Stimulated activated naive CD8-positive, alpha-beta T cell treated with anti-CD3 and anti-CD28 coated beads, Interleukin-15, Interleukin-2, amounts not matched to agents 100 ng/mL and 50 ng/mL, for 24 hours (primary cell): ENCODE measurements at regions not wholly inside any gene's neighbourhood (a gene's known extent, or its start where the extent isn't known, plus 50 kb on each side); places are given as distances from the start of the nearest gene placed in this dataset.
"Not testable (repeated sequence)": the region's sequence is repeated elsewhere in the genome, so short reads cannot be mapped to it uniquely, and the experiment has no call there.

ENCODE experiments used
- H3K27ac Mint-ChIP-seq: one replicate; pipeline ENCODE4 v1.8.0; 2021; ENCODE audit warnings: mild to moderate bottlenecking, mixed read lengths
- H3K27me3 Mint-ChIP-seq: one replicate; pipeline ENCODE4 v1.8.0; 2021; ENCODE audit warnings: mixed read lengths
- H3K36me3 Mint-ChIP-seq: one replicate; pipeline ENCODE4 v1.8.0; 2021; ENCODE audit warnings: low read depth, mixed read lengths
- H3K4me1 Mint-ChIP-seq: one replicate; pipeline ENCODE4 v1.8.0; 2021; ENCODE audit warnings: low read depth, mixed read lengths
- H3K4me3 Mint-ChIP-seq: one replicate; pipeline ENCODE4 v1.8.0; 2021; ENCODE audit warnings: mild to moderate bottlenecking, mixed read lengths
- H3K9me3 Mint-ChIP-seq: one replicate; pipeline ENCODE4 v1.8.0; 2021; ENCODE audit warnings: mixed read lengths

DNA sequence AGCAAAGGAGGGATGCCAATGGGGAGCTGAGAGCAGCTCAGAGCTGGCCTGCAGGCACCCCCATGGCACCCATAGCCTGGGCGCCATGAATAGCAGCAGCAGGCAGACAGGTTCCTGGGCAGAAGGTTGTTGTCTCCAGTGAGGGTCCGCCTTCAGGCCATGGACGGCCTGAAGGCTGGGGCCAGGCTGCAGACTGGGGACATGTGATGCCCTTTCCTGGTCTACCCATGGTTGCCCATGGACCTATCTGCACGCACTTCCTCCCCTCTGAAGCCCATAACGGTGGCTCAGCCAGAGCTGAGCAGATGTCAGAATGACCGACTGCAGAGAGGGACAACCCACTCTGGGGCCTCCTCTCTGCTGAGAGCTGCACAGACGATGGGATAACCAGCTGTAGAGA is 256.8 kb downstream of the PLOD2 start:
- Mint-ChIP-seq H3K36me3 (no peaks in the 10 kb centered on the region), H3K4me3 (no peak overlapping the region), H3K27ac (no peak overlapping the region), H3K9me3 (no peaks in the 10 kb centered on the region), H3K27me3 (no peaks in the 10 kb centered on the region), H3K4me1 (no peaks in the 10 kb centered on the region)

DNA sequence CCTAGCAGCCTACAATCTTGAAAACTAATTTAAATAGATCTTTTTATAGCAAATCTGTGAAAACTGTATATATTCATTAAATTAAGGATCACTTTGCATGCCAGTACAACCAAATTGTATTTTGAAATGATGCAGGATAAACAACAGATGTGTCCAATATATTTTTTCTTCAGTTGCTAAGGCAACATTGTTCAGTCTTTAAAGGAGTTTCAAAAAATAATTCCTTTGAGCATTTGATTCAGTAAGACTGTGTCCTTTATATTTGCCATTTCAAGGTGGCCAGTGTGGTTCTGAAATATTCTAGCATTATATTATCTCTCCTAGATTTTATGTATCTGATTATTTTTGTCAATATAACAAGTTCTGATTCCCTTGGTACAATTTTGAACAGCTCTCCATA is 254.7 kb downstream of the PLOD2 start:
- no peaks in the 10 kb centered on the region for H3K36me3 Mint-ChIP-seq
- no peaks in the 10 kb centered on the region for H3K27me3 Mint-ChIP-seq
- H3K4me3 Mint-ChIP-seq = no peak overlapping the region
- H3K27ac Mint-ChIP-seq = no peak overlapping the region
- no peaks in the 10 kb centered on the region for H3K4me1 Mint-ChIP-seq
- no peaks in the 10 kb centered on the region for H3K9me3 Mint-ChIP-seq

DNA sequence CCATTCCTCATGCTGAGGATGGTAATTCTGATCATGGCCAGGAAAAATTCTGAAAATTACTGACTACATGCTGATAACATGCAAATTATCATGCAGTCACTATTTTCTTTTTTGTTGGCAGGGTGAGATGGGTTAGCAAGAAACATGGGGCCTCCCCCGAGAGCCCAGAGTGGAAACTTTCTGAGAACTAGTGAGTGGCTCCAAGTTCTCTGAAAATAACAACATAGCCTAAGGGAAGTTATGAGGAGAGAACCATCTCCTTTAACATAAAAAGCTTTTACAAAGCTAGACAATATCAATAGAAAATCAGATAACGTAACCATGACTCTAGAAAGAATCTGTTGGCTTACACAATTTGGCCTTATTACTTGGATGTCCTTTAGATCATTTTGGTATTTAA is 254.2 kb downstream of the PLOD2 start:
- Mint-ChIP-seq H3K27ac (no peak overlapping the region), H3K36me3 (no peaks in the 10 kb centered on the region), H3K4me1 (no peaks in the 10 kb centered on the region), H3K27me3 (no peaks in the 10 kb centered on the region), H3K9me3 (no peaks in the 10 kb centered on the region), H3K4me3 (no peak overlapping the region)

DNA sequence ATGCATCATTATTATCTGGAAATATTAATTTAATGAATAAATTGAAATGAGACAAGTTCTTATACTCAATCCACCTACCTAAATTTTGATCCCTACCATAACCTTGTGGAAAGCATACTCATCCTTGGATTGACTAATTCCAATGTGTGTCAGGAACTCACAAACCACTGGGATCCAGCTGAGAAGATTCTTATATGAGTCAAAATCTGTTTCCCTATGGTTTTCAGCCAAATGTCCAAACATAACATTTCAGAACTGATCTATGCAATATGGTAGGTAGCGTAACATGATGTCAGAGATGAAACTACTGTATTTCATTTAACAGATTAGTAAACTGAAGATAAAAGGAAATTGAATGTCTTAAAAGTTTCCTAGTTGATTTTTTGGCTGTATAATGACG is 250.0 kb downstream of the PLOD2 start:
- Mint-ChIP-seq H3K9me3 (peaks cover 7% of the 10 kb centered on the region), H3K36me3 (no peaks in the 10 kb centered on the region), H3K4me3 (no peak overlapping the region), H3K4me1 (no peaks in the 10 kb centered on the region), H3K27me3 (no peaks in the 10 kb centered on the region), H3K27ac (no peak overlapping the region)

DNA sequence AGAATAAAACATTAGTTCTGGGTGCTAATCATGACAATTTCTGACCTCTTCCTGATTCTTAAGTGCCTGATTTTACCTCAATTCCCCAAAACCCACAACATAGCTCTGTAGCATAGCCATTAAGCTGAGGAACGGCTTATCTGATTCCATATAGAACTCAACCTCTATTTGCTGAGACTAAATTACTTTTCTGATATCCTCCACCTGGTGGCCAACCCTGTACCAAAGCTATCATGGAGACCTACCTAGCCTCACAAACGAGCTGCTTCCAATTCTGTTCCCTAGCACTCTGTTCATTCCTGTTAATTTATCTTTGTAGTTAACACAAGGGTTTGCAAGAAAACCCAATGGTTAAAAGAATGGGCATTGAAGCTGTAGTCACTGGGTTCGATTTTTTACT is 245.2 kb downstream of the PLOD2 start:
- H3K27me3 Mint-ChIP-seq = no peaks in the 10 kb centered on the region
- no peak overlapping the region for H3K4me3 Mint-ChIP-seq
- H3K4me1 Mint-ChIP-seq = no peaks in the 10 kb centered on the region
- peaks cover 9% of the 10 kb centered on the region for H3K9me3 Mint-ChIP-seq
- H3K27ac Mint-ChIP-seq = no peak overlapping the region
- H3K36me3 Mint-ChIP-seq = no peaks in the 10 kb centered on the region

DNA sequence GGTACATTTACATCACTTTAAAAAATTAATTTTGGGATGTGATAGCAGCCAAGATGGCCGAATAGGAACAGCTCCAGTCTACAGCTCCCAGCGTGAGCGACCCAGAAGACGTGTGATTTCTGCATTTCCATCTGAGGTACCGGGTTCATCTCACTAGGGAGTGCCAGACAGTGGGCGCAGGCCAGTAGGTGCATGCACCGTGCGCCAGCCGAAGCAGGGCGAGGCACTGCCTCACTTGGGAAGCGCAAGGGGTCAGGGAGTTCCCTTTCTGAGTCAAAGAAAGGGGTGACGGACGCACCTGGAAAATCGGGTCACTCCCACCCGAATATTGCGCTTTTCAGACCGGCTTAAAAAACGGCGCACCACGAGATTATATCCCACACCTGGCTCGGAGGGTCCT is 233.2 kb downstream of the PLOD2 start:
- not testable (repeated sequence) for H3K27ac Mint-ChIP-seq, H3K36me3 Mint-ChIP-seq, H3K4me3 Mint-ChIP-seq, H3K9me3 Mint-ChIP-seq, H3K27me3 Mint-ChIP-seq, H3K4me1 Mint-ChIP-seq

DNA sequence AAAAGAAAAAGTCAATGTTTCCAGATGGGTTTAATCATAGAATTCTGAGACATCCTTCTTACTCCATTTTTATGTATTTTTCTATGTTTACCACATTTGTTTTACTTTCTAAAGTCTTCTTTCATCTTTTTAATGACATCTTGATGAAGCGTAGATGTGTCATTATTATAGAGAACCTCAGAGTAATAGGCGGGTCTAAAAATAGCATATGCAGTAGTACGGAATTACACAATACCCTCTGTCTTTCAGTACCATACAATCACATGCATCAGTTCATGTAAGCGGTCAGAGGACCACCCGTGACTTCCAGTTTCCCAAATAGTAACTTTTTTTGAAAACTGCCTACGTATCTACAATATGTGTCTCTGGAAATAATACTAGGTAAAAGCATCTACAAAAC is 224.0 kb downstream of the PLOD2 start:
- peaks cover 5% of the 10 kb centered on the region for H3K9me3 Mint-ChIP-seq
- no peaks in the 10 kb centered on the region for H3K4me1 Mint-ChIP-seq
- no peaks in the 10 kb centered on the region for H3K27me3 Mint-ChIP-seq
- H3K4me3 Mint-ChIP-seq = no peak overlapping the region
- H3K36me3 Mint-ChIP-seq = no peaks in the 10 kb centered on the region
- H3K27ac Mint-ChIP-seq = no peak overlapping the region

DNA sequence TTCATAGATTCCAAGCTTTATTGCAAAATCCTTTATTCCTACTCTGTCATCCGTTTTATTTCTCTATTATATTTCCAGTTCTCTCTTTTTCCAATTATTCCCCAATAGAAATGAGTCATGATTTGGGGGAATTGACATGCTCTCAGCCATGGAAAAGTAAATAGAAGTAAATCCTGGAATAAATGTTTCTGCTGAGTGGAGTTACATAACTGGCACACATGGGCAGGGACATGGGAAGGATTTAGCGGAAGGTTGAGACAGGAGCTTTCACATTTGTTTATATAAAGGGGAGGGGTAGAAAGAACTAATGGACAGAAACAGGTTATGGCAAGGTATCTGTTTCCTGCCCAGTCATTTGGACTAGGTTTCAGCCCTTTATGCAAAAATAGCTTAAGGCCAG is 221.6 kb downstream of the PLOD2 start:
- Mint-ChIP-seq H3K4me3 (no peak overlapping the region), H3K36me3 (no peaks in the 10 kb centered on the region), H3K27me3 (no peaks in the 10 kb centered on the region), H3K9me3 (peaks cover 5% of the 10 kb centered on the region), H3K4me1 (no peaks in the 10 kb centered on the region), H3K27ac (no peak overlapping the region)

DNA sequence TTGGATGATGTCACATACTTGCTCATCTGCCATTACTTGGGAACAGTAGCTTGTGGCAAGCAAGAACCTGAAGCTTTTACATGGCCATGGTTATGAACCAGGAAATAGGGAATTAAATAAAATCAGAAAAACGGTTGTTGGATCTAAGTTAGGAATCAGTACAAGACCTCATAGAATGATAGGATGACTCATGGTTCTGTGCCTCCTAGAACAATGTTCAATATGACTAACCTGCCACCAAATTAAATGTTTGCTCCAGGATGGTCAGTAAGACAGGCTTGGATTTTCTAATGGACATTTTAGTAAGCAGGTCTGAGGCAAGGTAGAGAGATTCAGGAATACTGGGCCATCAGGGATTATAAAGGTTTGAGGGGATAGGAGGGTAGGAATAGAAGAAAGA is 218.9 kb downstream of the PLOD2 start:
- Mint-ChIP-seq H3K27me3 (no peaks in the 10 kb centered on the region), H3K27ac (no peak overlapping the region), H3K4me1 (no peaks in the 10 kb centered on the region)

DNA sequence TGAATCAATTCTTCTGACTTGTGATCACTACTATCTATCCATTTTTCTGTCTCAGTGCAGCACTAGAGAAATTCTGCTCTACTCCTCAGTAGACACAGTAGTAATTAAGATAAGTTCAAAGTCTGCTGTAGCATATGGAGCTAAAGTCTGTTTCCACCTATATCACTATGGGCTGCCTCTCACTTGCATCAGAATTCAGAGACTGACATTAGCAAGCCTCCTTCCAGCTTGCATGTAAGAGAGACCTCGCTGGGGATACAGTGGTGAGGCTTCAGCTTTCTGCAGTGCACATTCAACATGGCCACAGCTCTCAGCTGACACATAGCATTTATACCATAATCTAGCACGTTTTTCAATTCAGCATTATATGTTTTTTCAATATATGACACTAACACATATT is 217.0 kb downstream of the PLOD2 start:
- Mint-ChIP-seq H3K27ac (no peak overlapping the region), H3K36me3 (no peaks in the 10 kb centered on the region), H3K9me3 (no peaks in the 10 kb centered on the region)

More for the DNA sequence above, 218.9 kb downstream of the PLOD2 start:
- Mint-ChIP-seq H3K9me3 (no peaks in the 10 kb centered on the region), H3K36me3 (no peaks in the 10 kb centered on the region), H3K4me3 (no peak overlapping the region)

DNA sequence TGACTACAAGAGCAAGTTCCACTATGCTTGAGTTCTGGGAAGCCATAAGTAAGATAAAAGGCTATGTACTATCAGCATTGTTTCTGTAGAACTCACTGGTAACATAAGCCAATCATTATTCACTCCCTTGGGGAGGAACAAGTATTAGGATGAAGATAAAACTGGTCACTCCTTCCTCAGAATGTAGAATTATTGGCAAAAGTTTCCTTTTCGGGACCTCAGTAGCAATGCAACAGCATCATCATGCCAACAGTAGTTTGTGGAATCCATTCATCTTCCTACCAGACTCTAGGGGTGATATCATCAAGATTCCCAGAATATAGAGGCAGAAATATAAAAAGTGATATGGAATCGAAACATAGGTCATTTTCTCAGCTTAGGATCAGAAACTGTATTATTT is 209.5 kb downstream of the PLOD2 start:
- Mint-ChIP-seq H3K27me3 (no peaks in the 10 kb centered on the region), H3K27ac (no peak overlapping the region), H3K9me3 (no peaks in the 10 kb centered on the region), H3K4me1 (no peaks in the 10 kb centered on the region), H3K36me3 (no peaks in the 10 kb centered on the region), H3K4me3 (no peak overlapping the region)

More for the DNA sequence above, 217.0 kb downstream of the PLOD2 start:
- Mint-ChIP-seq H3K4me3 (no peak overlapping the region), H3K27me3 (no peaks in the 10 kb centered on the region), H3K4me1 (no peaks in the 10 kb centered on the region)

DNA sequence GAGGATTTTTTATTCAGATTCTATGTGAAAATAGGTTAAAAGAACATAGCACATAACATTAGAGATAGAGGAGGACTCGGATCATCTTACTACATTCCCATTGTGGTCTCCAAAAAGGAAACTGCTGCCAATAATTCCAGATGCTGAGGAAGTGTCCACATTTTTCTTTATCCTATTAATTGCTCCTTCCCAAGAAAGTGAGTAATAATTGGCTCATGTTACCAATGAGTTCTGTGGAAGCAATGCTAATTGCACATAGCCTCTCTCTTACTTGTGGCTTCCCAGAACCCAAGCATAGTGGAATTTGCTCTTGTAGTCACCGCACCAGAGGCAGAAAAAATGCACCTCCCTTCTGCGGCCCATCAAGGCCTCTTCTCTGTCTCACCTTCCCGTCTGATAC is 208.4 kb downstream of the PLOD2 start:
- no peaks in the 10 kb centered on the region for H3K36me3 Mint-ChIP-seq
- H3K27me3 Mint-ChIP-seq = no peaks in the 10 kb centered on the region
- no peaks in the 10 kb centered on the region for H3K4me1 Mint-ChIP-seq
- H3K4me3 Mint-ChIP-seq = no peak overlapping the region
- no peak overlapping the region for H3K27ac Mint-ChIP-seq
- peaks cover 1% of the 10 kb centered on the region for H3K9me3 Mint-ChIP-seq

DNA sequence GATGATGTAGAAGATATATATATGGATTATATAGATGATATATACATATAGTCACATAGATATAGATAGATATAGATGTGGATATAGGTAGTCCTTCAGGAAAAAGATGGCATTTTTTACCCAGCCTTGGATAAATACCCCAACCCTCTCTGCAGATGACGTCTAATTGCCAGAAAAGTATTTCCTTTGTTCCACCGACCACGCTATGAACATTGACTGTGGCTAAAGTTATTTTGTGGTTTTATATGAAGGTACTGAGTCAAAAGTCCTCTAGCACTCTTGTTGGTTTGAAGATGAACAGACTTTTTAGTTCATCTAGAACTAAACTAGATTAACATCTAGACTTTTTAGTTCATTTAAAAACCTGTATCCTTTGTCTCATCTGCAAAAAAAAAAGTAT is 207.7 kb downstream of the PLOD2 start:
- H3K4me3 Mint-ChIP-seq = no peak overlapping the region
- H3K27ac Mint-ChIP-seq = no peak overlapping the region
- no peaks in the 10 kb centered on the region for H3K4me1 Mint-ChIP-seq
- H3K36me3 Mint-ChIP-seq = no peaks in the 10 kb centered on the region
- no peaks in the 10 kb centered on the region for H3K27me3 Mint-ChIP-seq
- peaks cover 3% of the 10 kb centered on the region for H3K9me3 Mint-ChIP-seq

DNA sequence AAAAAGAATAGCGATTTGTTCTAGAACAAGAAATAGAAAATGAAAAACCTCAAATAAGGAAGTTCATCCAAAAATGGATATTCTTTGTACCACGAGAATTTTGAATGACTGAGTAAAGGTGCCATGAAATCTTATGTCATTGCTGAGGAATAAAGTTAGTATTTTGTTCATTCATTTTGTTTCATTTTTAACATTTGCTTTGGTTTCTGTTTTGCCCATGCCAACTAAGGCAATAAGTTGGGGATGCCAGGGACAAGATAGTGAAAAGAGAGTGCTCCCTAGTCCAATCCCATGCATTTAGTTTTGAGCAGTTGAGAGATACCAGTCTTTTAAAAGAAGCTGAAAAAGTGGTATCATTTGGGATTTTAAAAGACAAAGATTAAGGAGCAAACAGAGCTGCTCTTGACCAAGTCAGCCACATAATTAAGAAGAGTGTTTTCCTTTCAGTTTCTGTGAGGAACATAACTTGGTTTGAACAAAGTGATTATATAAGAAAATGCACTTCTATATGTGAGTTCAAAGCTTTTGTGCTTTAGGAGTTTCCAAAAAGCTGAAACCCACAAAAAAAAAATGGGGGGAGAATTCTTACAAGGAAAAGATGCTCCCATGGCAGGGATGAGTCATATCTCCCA is 201.4 kb downstream of the PLOD2 start:
- H3K27ac Mint-ChIP-seq = no peak overlapping the region
- no peaks in the 10 kb centered on the region for H3K36me3 Mint-ChIP-seq
- H3K4me3 Mint-ChIP-seq = no peak overlapping the region
- H3K9me3 Mint-ChIP-seq = peaks cover 3% of the 10 kb centered on the region
- no peaks in the 10 kb centered on the region for H3K4me1 Mint-ChIP-seq
- no peaks in the 10 kb centered on the region for H3K27me3 Mint-ChIP-seq

DNA sequence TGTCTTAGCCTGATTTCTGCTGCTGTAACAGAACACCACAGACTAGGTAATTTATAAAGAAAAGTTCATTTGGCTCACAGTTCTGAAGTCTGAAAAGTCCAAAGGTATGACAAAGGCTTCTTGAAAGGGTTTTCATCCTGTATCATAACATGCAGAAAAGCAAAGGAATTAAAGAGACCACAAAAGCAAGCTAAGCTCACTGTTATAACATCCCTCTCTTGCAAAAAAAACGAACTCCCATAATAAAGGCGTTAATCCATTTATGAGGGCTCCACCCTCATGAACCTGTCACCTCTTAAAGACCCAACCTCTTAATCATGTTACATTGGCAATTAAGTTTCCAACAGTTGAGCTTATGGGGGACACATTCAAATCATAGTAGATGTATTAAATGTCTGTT is 197.9 kb downstream of the PLOD2 start:
- H3K4me1 Mint-ChIP-seq = no peaks in the 10 kb centered on the region
- no peaks in the 10 kb centered on the region for H3K9me3 Mint-ChIP-seq
- no peak overlapping the region for H3K27ac Mint-ChIP-seq
- no peaks in the 10 kb centered on the region for H3K27me3 Mint-ChIP-seq
- no peak overlapping the region for H3K4me3 Mint-ChIP-seq
- H3K36me3 Mint-ChIP-seq = no peaks in the 10 kb centered on the region

DNA sequence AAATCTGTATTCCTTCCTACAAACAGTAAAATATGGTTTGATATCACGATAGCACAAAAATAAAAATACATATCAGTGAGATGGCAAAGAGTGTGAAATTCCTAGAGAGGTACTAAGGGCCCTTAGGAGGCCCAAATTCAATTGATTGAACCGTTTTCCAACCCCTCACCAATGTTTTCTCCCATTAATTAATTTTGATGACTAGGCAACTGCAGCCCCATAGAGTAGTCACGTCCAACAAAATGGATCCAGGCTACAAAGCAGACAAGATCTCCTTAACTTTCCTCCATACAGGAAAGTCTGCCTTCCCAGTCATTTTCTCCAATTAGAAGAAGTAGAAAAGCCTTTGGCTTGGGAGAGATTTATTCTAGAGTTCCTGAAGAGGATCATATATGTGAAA is 193.9 kb downstream of the PLOD2 start:
- Mint-ChIP-seq H3K36me3 (no peaks in the 10 kb centered on the region), H3K27me3 (no peaks in the 10 kb centered on the region), H3K4me3 (no peak overlapping the region), H3K27ac (no peak overlapping the region), H3K9me3 (no peaks in the 10 kb centered on the region), H3K4me1 (no peaks in the 10 kb centered on the region)
